Duodenal mucosa (tissue), 2 donors: ENCODE measurements at regions not wholly inside any gene's neighbourhood (a gene's known extent, or its start where the extent isn't known, plus 50 kb on each side); places are given as distances from the start of the nearest gene placed in this dataset.

Source experiments
- H3K27ac ChIP-seq: one replicate; pipeline ENCODE4 v1.7.0; 2013; ENCODE audit warnings: low read depth, low read length
- H3K27me3 ChIP-seq, 2 donors: one replicate each; pipeline ENCODE4 v1.7.0; 2013; ENCODE audit warnings: low read length in 2 of 2, control low read depth in 1 of 2; ENCODE audit not compliant: insufficient read depth in 2 of 2, control insufficient read depth in 1 of 2
- H3K36me3 ChIP-seq, 2 donors: one replicate each; pipeline ENCODE4 v1.7.0; 2013; ENCODE audit warnings: low read length in 2 of 2, control low read depth in 1 of 2; ENCODE audit not compliant: insufficient read depth in 2 of 2, control insufficient read depth in 1 of 2
- H3K4me1 ChIP-seq, 2 donors: one replicate each; pipeline ENCODE4 v1.7.0; 2013; ENCODE audit warnings: low read length in 2 of 2, control low read depth in 1 of 2; ENCODE audit not compliant: insufficient read depth in 2 of 2, control insufficient read depth in 1 of 2
- H3K4me3 ChIP-seq, 2 donors: one replicate each; pipeline ENCODE4 v1.7.0; 2013; ENCODE audit warnings: low read length in 2 of 2, low read depth in 1 of 2
- H3K9ac ChIP-seq, 2 donors: one replicate each; pipeline ENCODE4 v1.7.0; 2013; ENCODE audit warnings: low read length in 2 of 2, low read depth in 1 of 2
- H3K9me3 ChIP-seq, 2 donors: one replicate each; pipeline ENCODE4 v1.7.0; 2013; ENCODE audit warnings: low read length in 2 of 2, control low read depth in 1 of 2; ENCODE audit not compliant: control insufficient read depth in 1 of 2

DNA sequence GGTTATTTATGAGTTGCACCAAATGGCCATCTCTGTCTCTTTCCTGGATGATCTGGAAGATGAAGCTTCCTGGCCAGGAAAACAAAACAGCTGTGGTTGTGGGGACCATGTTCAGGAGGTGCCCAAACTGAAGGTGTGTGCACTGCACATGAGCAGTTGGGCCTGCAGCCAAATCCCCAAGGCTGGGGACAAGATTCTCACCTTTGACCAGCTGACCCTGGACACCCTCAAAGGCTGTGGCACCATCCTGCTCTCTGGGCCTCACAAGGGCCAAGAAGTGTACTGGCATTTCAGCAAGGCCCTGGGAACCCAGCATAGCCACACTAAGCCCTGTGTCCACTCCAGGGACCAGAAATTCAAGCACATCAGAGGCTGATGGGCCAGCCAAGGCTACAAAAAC is 84.2 kb downstream of the KCNRG start:
- Histone ChIP-seq H3K36me3 (peaks cover 0 to 8% of the 10 kb centered on the region in 2 donors), H3K27me3 (no peaks in the 10 kb centered on the region), H3K9me3 (peaks cover 5 to 13% of the 10 kb centered on the region in 2 donors), H3K9ac (no peak overlapping the region), H3K4me1 (no peaks in the 10 kb centered on the region), H3K4me3 (no peak overlapping the region), H3K27ac (no peak overlapping the region)

GRCh38 chr13:50101590-50101989 is 86.3 kb downstream of the KCNRG start:
- Histone ChIP-seq H3K27me3 (no peaks in the 10 kb centered on the region), H3K4me1 (peaks cover 0 to 8% of the 10 kb centered on the region in 2 donors), H3K9me3 (peaks cover 5 to 13% of the 10 kb centered on the region in 2 donors), H3K36me3 (peaks cover 4 to 7% of the 10 kb centered on the region in 2 donors), H3K4me3 (no peak overlapping the region), H3K27ac (no peak overlapping the region), H3K9ac (no peak overlapping the region)

GRCh38 chr13:50104493-50104892 is 89.2 kb downstream of the KCNRG start:
- H3K4me1 ChIP-seq = peaks cover 0 to 18% of the 10 kb centered on the region in 2 donors
- no peak overlapping the region for H3K27ac ChIP-seq
- H3K4me3 ChIP-seq = no peak overlapping the region
- H3K36me3 ChIP-seq = peaks cover under 1 to 4% of the 10 kb centered on the region in 2 donors
- H3K27me3 ChIP-seq = no peaks in the 10 kb centered on the region
- no peak overlapping the region for H3K9ac ChIP-seq
- H3K9me3 ChIP-seq = no peaks in the 10 kb centered on the region

DNA sequence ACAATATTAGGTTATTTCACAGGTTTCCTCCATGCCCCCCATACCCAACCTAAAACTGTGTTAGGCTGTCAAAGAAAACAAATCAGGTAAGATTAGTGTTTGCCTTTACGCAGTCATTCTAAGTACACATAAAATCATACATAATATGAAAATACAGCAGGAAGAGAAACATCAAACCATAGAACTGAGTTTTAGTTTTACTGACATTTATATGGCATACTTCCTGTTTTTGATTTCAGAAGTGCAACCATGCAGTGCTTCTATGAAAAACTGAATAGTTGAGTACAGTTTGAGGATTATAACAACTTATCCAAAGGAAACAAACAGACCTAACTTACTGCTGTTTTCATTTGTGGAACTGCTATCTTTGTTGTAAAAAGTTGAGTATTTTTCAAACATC is 91.3 kb downstream of the KCNRG start:
- H3K4me1 ChIP-seq = peaks cover 0 to 18% of the 10 kb centered on the region in 2 donors
- H3K9ac ChIP-seq = peak overlapping the region in 1 of 2 donors; percentile 1
- H3K36me3 ChIP-seq = peaks cover 0 to 4% of the 10 kb centered on the region in 2 donors
- H3K27ac ChIP-seq = no peak overlapping the region
- no peaks in the 10 kb centered on the region for H3K9me3 ChIP-seq
- no peak overlapping the region for H3K4me3 ChIP-seq
- H3K27me3 ChIP-seq = no peaks in the 10 kb centered on the region

- H3K9ac ChIP-seq = no peak overlapping the region
- peaks cover 0 to 18% of the 10 kb centered on the region in 2 donors for H3K4me1 ChIP-seq
- H3K9me3 ChIP-seq = no peaks in the 10 kb centered on the region
- H3K27me3 ChIP-seq = no peaks in the 10 kb centered on the region
- no peak overlapping the region for H3K27ac ChIP-seq
- peaks cover 0 to 4% of the 10 kb centered on the region in 2 donors for H3K36me3 ChIP-seq
- no peak overlapping the region for H3K4me3 ChIP-seq
Measured at GRCh38 chr13:50107205-50107604, 92.0 kb downstream of the KCNRG start.

GRCh38 chr13:50114961-50115360 is 99.7 kb downstream of the KCNRG start:
- H3K4me3 ChIP-seq = no peak overlapping the region
- H3K9ac ChIP-seq = no peak overlapping the region
- no peaks in the 10 kb centered on the region for H3K27me3 ChIP-seq
- peaks cover 8 to 22% of the 10 kb centered on the region in 2 donors for H3K4me1 ChIP-seq
- H3K9me3 ChIP-seq = no peaks in the 10 kb centered on the region
- no peak overlapping the region for H3K27ac ChIP-seq
- H3K36me3 ChIP-seq = no peaks in the 10 kb centered on the region

DNA sequence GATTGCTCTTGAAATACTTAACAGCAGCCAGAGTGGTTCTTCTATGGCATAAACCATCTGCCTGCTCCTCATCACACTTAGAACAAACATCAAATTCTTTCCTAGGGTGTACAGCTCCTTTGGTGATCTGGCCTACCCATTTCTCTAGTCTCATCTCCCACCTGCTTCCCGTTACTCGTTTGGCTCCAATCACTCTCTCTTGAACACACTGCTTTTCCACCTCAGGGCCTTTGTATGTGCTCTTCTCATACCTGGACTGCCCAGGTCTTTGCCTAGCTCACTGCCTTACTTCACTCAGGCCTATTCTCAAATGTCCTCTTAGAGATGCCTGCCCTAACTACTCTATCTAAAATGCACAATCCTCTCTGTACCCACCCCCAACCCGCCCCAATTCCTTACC is 100.5 kb downstream of the KCNRG start:
- no peak overlapping the region for H3K9ac ChIP-seq
- H3K27ac ChIP-seq = no peak overlapping the region
- no peaks in the 10 kb centered on the region for H3K27me3 ChIP-seq
- no peak overlapping the region for H3K4me3 ChIP-seq
- H3K36me3 ChIP-seq = no peaks in the 10 kb centered on the region
- no peaks in the 10 kb centered on the region for H3K9me3 ChIP-seq
- H3K4me1 ChIP-seq = peaks cover 8 to 22% of the 10 kb centered on the region in 2 donors

GRCh38 chr13:50116430-50116973 is 101.3 kb downstream of the KCNRG start:
- Histone ChIP-seq H3K27me3 (no peaks in the 10 kb centered on the region), H3K4me3 (no peak overlapping the region), H3K4me1 (peaks cover 8 to 22% of the 10 kb centered on the region in 2 donors), H3K9ac (no peak overlapping the region), H3K9me3 (no peaks in the 10 kb centered on the region), H3K36me3 (no peaks in the 10 kb centered on the region), H3K27ac (no peak overlapping the region)

- Histone ChIP-seq H3K27ac (no peak overlapping the region), H3K36me3 (no peaks in the 10 kb centered on the region), H3K4me3 (no peak overlapping the region), H3K9ac (no peak overlapping the region), H3K4me1 (peaks cover 28 to 32% of the 10 kb centered on the region in 2 donors), H3K9me3 (no peaks in the 10 kb centered on the region), H3K27me3 (no peaks in the 10 kb centered on the region)
Measured at GRCh38 chr13:50119591-50119990, 104.3 kb downstream of the KCNRG start.

DNA sequence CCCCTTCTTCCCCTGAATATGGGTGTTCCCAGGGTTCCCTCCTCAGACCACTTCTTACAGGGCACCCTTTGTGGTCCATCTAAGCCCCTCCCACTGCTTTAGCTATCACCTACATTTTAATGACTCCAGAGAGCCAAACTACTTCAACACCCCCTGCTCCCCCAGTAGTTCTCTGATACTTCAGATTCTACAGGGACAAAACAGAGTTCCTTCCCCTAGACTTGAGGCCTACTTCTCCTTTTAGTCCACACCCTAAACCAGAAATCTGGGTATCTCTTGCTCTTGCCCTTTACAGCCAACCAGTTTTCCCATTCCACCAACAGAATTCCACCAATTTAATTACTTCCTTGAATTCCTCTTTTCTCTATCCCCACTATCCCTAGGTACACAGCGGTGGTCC is 107.2 kb downstream of the KCNRG start:
- H3K27me3 ChIP-seq = no peaks in the 10 kb centered on the region
- no peaks in the 10 kb centered on the region for H3K9me3 ChIP-seq
- H3K36me3 ChIP-seq = no peaks in the 10 kb centered on the region
- peaks cover 31 to 33% of the 10 kb centered on the region in 2 donors for H3K4me1 ChIP-seq
- no peak overlapping the region for H3K9ac ChIP-seq
- H3K4me3 ChIP-seq = no peak overlapping the region
- no peak overlapping the region for H3K27ac ChIP-seq
